ENCODE measurements at regions not wholly inside any gene's neighbourhood (a gene's known extent, or its start where the extent isn't known, plus 50 kb on each side); places are given as distances from the start of the nearest gene placed in this dataset.

DNA sequence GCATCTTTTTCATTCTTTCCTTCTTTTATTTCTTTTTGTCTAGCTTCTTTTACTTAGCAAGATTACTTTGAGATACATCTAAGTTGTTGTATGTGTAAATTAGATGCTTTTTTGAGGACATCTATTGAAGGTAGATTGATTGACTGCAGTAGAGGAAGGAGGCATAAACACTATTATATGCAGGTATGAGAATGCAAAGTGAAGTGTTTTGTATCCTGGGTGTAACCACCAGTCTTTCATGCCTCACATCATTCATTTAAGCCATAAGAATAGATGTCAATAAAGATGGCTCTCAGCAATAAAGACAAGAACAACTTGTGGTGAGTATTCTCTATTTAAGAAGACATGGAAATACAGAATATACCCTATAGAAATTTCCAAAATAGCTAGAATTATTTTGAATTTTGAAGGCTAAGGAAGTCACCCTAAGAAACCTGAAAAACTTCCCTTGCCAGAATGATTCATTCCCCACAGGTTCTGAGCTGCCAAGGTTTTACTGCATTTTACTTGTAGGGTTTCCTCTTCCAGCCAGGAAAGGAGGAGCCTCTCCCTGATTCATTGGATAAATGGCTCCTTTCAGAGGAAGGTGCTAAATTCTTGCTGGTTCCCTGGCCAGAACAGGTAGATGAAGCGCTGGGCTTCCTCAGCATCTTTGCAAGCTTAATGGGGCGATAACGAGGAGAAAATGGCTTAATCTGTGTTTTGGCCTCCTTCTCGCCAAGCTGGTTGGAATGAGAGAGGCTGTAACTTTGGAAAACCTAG is 279.8 kb upstream of the SLC14A2 start:
- TF ChIP-seq, protein P1, sequence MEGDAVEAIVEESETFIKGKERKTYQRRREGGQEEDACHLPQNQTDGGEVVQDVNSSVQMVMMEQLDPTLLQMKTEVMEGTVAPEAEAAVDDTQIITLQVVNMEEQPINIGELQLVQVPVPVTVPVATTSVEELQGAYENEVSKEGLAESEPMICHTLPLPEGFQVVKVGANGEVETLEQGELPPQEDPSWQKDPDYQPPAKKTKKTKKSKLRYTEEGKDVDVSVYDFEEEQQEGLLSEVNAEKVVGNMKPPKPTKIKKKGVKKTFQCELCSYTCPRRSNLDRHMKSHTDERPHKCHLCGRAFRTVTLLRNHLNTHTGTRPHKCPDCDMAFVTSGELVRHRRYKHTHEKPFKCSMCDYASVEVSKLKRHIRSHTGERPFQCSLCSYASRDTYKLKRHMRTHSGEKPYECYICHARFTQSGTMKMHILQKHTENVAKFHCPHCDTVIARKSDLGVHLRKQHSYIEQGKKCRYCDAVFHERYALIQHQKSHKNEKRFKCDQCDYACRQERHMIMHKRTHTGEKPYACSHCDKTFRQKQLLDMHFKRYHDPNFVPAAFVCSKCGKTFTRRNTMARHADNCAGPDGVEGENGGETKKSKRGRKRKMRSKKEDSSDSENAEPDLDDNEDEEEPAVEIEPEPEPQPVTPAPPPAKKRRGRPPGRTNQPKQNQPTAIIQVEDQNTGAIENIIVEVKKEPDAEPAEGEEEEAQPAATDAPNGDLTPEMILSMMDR (IDR thresholded peaks at IDR 0.05; ENCODE audit: extremely low read depth in 1 of 2, insufficient read depth in 1 of 2, low read depth in 1 of 2, low read length in 2 of 2): no peak
- TF ChIP-seq POLR2A (IDR thresholded peaks at IDR 0.05; ENCODE audit: low read depth, low read length) (no peak), MAX (IDR thresholded peaks at IDR 0.05; ENCODE audit: insufficient read depth, insufficient read length) (no peak), EZH2 (IDR thresholded peaks at IDR 0.05; ENCODE audit: borderline replicate concordance, low read depth, low read length, severe bottlenecking) (no peak), POLR2AphosphoS5 (IDR thresholded peaks at IDR 0.05; ENCODE audit: insufficient read depth, low read depth, low read length) (no peak), JUN (IDR thresholded peaks at IDR 0.05; ENCODE audit: borderline replicate concordance, insufficient read depth, insufficient read length, low read depth) (no peak), GATA2 (IDR thresholded peaks at IDR 0.05; ENCODE audit: insufficient read depth, insufficient read length, low read depth, low read length) (no peak), FOS (IDR thresholded peaks at IDR 0.05; ENCODE audit: borderline replicate concordance, insufficient read depth, low read length) (no peak)

Data from endothelial cell of umbilical vein (primary cell).